Mucosa of stomach (tissue), 1 donor: ENCODE measurements at regions not wholly inside any gene's neighbourhood (a gene's known extent, or its start where the extent isn't known, plus 50 kb on each side); places are given as distances from the start of the nearest gene placed in this dataset.

Experiments used
- H3K27me3 ChIP-seq: one replicate; pipeline ENCODE4 v1.7.0; 2013; ENCODE audit warnings: mild to moderate bottlenecking, low read length; ENCODE audit not compliant: control insufficient read depth, insufficient read depth
- H3K36me3 ChIP-seq: one replicate; pipeline ENCODE4 v1.7.0; 2013; ENCODE audit warnings: low read length; ENCODE audit not compliant: control insufficient read depth, insufficient read depth
- H3K4me1 ChIP-seq: one replicate; pipeline ENCODE4 v1.7.0; 2013; ENCODE audit warnings: mild to moderate bottlenecking, low read length; ENCODE audit not compliant: control insufficient read depth, insufficient read depth
- H3K4me3 ChIP-seq: one replicate; pipeline ENCODE4 v1.7.0; 2013; ENCODE audit warnings: low read length
- H3K9ac ChIP-seq: one replicate; pipeline ENCODE4 v1.7.0; 2013; ENCODE audit warnings: mild to moderate bottlenecking, low read length, moderate library complexity
- H3K9me3 ChIP-seq: one replicate; pipeline ENCODE4 v1.7.0; 2013; ENCODE audit warnings: mild to moderate bottlenecking, low read length, moderate library complexity; ENCODE audit not compliant: control insufficient read depth
- donor health status: Pancreatic carcinoma.

- H3K4me1 ChIP-seq = no peaks in the 10 kb centered on the region
- peaks cover 24% of the 10 kb centered on the region for H3K27me3 ChIP-seq
- H3K9me3 ChIP-seq = no peaks in the 10 kb centered on the region
- H3K4me3 ChIP-seq = no peak overlapping the region
- H3K36me3 ChIP-seq = no peaks in the 10 kb centered on the region
- H3K9ac ChIP-seq = no peak overlapping the region
These were observed 51.8 kb upstream of the ADGRA1 start for GRCh38 chr10:133035952-133036351.

GRCh38 chr10:133034762-133035161, 53.0 kb upstream of the ADGRA1 start:
- H3K27me3 ChIP-seq = peaks cover 19% of the 10 kb centered on the region
- no peaks in the 10 kb centered on the region for H3K9me3 ChIP-seq
- no peak overlapping the region for H3K9ac ChIP-seq
- no peak overlapping the region for H3K4me3 ChIP-seq
- H3K4me1 ChIP-seq = no peaks in the 10 kb centered on the region
- H3K36me3 ChIP-seq = no peaks in the 10 kb centered on the region

DNA sequence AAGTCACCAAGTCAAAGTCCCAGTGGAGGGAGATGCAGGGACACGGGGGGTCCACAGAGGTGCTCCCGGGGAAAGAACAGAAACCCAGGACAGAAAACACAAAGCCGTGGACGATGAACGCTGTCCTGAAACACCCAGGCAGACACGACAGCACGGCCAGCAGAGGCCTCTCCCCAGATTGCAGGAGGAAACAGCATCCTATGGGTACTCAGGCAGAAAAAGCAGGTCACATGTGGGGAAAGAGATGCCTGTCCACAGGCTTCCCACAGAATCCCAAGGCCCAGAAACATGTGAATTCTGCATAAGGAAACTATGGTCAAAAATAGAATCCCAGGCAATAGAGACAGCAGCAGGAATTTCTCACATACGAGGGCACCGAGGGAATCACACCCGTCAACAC, 53.6 kb upstream of the ADGRA1 start:
- no peaks in the 10 kb centered on the region for H3K36me3 ChIP-seq
- H3K4me3 ChIP-seq = no peak overlapping the region
- H3K27me3 ChIP-seq = peaks cover 17% of the 10 kb centered on the region
- no peak overlapping the region for H3K9ac ChIP-seq
- no peaks in the 10 kb centered on the region for H3K4me1 ChIP-seq
- no peaks in the 10 kb centered on the region for H3K9me3 ChIP-seq

DNA sequence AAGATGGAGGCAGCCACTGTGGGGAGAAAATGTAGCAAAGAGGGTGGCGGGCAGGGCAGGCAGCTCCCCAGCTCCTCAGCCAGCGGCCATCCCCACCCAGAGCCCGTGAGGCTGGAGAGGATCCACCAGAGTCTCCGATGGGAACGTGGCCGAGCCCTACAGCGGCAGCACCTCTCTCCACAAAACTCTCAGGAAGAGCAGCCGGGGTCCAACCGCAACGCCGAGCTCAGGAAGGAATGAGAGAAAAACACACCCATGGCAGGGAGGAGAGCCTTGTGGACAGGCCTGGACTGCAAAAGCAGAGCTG, 54.0 kb upstream of the ADGRA1 start:
- Histone ChIP-seq H3K4me1 (no peaks in the 10 kb centered on the region), H3K36me3 (no peaks in the 10 kb centered on the region), H3K4me3 (no peak overlapping the region), H3K9ac (no peak overlapping the region), H3K9me3 (no peaks in the 10 kb centered on the region), H3K27me3 (peaks cover 16% of the 10 kb centered on the region)

GRCh38 chr10:133032976-133033741, 54.6 kb upstream of the ADGRA1 start:
- Histone ChIP-seq H3K9ac (no peak overlapping the region), H3K9me3 (no peaks in the 10 kb centered on the region), H3K36me3 (no peaks in the 10 kb centered on the region), H3K27me3 (peaks cover 14% of the 10 kb centered on the region), H3K4me1 (no peaks in the 10 kb centered on the region), H3K4me3 (no peak overlapping the region)

GRCh38 chr10:133032231-133032630, 55.5 kb upstream of the ADGRA1 start:
- Histone ChIP-seq H3K4me1 (no peaks in the 10 kb centered on the region), H3K9ac (no peak overlapping the region), H3K36me3 (no peaks in the 10 kb centered on the region), H3K4me3 (no peak overlapping the region), H3K27me3 (peaks cover 20% of the 10 kb centered on the region), H3K9me3 (no peaks in the 10 kb centered on the region)

GRCh38 chr10:133031541-133032125, 56.1 kb upstream of the ADGRA1 start:
- Histone ChIP-seq H3K36me3 (no peaks in the 10 kb centered on the region), H3K9ac (no peak overlapping the region), H3K4me3 (no peak overlapping the region), H3K4me1 (no peaks in the 10 kb centered on the region), H3K27me3 (peaks cover 23% of the 10 kb centered on the region), H3K9me3 (no peaks in the 10 kb centered on the region)

DNA sequence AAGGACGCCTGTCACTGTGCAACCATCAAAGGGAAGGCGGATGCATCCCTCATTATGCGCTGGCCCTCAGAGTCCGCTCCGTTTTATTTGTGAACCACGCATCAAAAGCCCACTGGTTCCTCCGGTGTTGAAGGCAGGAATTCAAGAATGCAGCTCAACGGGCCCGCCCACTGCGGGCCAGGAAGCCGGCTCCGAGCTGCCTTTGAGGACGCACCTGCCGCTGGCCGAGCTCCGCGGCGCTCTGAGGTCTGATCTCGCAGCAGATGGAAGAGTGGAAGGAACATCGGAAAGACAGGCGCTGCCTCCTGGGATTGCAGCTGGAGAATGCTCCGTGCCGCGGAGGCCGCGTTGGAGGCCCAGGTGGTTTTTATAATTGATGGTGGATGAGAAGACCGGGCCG, 56.9 kb upstream of the ADGRA1 start:
- Histone ChIP-seq H3K4me3 (no peak overlapping the region), H3K36me3 (no peaks in the 10 kb centered on the region), H3K9me3 (no peaks in the 10 kb centered on the region), H3K27me3 (peaks cover 29% of the 10 kb centered on the region), H3K9ac (no peak overlapping the region), H3K4me1 (no peaks in the 10 kb centered on the region)

DNA sequence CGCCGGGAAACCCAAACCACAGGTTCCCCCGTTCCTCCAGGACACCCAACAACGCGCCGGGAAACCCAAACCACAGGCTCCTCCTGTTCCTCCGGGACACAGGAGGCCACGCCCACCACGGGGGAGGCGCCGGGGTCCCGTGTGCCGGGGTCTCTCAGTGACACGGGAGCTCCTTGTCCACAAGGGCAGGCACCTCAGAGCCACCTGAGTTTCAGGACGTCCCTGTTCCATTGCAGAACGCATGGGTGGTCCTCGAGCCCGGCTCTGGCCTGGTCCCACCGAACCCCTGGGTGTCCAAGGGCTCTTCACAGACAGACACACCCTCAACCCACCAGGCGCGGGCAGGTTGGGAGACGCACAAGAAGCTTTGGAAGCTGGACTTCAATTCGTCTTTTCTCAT, 57.6 kb upstream of the ADGRA1 start:
- Histone ChIP-seq H3K9ac (no peak overlapping the region), H3K9me3 (no peaks in the 10 kb centered on the region), H3K27me3 (peaks cover 34% of the 10 kb centered on the region), H3K36me3 (no peaks in the 10 kb centered on the region), H3K4me1 (no peaks in the 10 kb centered on the region), H3K4me3 (no peak overlapping the region)

DNA sequence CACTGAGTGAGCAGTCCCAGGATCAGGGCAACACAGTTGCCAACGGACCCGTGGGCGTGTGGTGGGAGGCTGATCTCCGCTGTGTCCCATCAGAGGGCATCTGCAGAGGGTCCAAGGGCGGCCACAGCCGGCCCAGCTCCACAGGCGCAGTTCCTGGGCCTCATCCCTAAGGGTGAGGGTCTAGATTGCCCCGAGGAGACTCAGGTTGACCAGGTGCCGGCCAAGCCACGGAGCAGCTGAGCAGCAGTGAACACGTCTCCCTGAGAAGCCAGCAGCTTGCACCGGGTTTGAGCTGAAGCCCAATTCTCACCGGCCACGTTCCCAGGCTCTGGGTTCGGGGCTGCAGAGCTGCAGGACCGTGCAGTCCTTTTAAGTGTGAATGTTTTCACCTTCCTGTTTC, 58.8 kb upstream of the ADGRA1 start:
- Histone ChIP-seq H3K4me1 (no peaks in the 10 kb centered on the region), H3K27me3 (peaks cover 46% of the 10 kb centered on the region), H3K4me3 (no peak overlapping the region), H3K9me3 (no peaks in the 10 kb centered on the region), H3K36me3 (no peaks in the 10 kb centered on the region), H3K9ac (no peak overlapping the region)

DNA sequence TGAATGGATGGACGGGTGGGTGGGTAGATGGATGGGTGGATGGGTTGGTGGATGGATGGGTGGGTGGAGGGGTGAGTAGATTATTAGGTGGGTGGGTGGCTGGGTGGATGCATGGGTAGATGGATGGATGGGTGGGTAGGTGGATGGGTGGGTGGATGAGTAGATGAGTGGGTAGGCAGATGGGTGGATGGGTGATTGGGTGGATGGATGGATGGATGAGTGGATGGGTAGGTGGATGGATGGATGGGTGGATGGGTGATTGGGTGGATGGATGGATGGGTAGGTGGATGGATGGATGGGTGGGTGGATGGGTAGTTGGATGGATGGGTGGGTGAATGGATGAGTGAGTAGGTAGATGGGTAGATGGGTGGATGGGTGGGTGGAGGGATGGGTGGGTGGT, 59.6 kb upstream of the ADGRA1 start:
- Histone ChIP-seq H3K4me3 (no peak overlapping the region), H3K9ac (no peak overlapping the region), H3K9me3 (no peaks in the 10 kb centered on the region), H3K27me3 (peaks cover 46% of the 10 kb centered on the region), H3K4me1 (no peaks in the 10 kb centered on the region), H3K36me3 (no peaks in the 10 kb centered on the region)

GRCh38 chr10:133027482-133027881, 60.2 kb upstream of the ADGRA1 start:
- peaks cover 52% of the 10 kb centered on the region for H3K27me3 ChIP-seq

More at GRCh38 chr10:133027482-133027881, 60.2 kb upstream of the ADGRA1 start:
- Histone ChIP-seq H3K4me3 (no peak overlapping the region), H3K36me3 (no peaks in the 10 kb centered on the region), H3K4me1 (peaks cover 4% of the 10 kb centered on the region), H3K9me3 (no peaks in the 10 kb centered on the region), H3K9ac (no peak overlapping the region)
